DOHH2 (cell line): ENCODE measurements at regions not wholly inside any gene's neighbourhood (a gene's known extent, or its start where the extent isn't known, plus 50 kb on each side); places are given as distances from the start of the nearest gene placed in this dataset.

Source experiments
- CTCF ChIP-seq: fragments of 200-600 bp; sonication (generic); IDR thresholded peaks from one replicate; pipeline ENCODE4 v1.5.1; 2014; ENCODE audit warnings: antibody characterized with exemption, mild to moderate bottlenecking, low read depth, low read length; ENCODE audit not compliant: poor library complexity, severe bottlenecking
- EZH2phosphoT487 ChIP-seq: fragments of 200-600 bp; sonication (generic); IDR thresholded peaks from 2 replicates; pipeline ENCODE4 v1.6.1; 2017; ENCODE audit warnings: borderline replicate concordance, mild to moderate bottlenecking, antibody characterized with exemption, low read length, moderate library complexity, mixed read lengths

- TF ChIP-seq CTCF (peak; percentile 56), EZH2phosphoT487 (no peak)
These were observed 158.4 kb upstream of the FAM20A start for GRCh38 chr17:68759343-68760140.
